Fibroblast of villous mesenchyme (primary cell): ENCODE measurements at regions not wholly inside any gene's neighbourhood (a gene's known extent, or its start where the extent isn't known, plus 50 kb on each side); places are given as distances from the start of the nearest gene placed in this dataset.

ENCODE experiments used
- DNase-seq: peaks from one replicate; pipeline ENCODE4 v3.0.0-alpha.2; 2010; ENCODE audit warnings: low read depth
- H3K4me3 ChIP-seq: 2 replicates; pipeline ENCODE4 v1.5.1; 2011; ENCODE audit warnings: low read depth, mild to moderate bottlenecking, low read length
- CTCF ChIP-seq: IDR thresholded peaks from 2 replicates; pipeline ENCODE4 v1.5.1; 2012; ENCODE audit warnings: low read depth, mild to moderate bottlenecking, low read length; ENCODE audit not compliant: insufficient read depth

- no peak for DNase-seq
- no peak overlapping the region for H3K4me3 ChIP-seq
- TF ChIP-seq CTCF, result no peak
Observed at GRCh38 chr2:134098321-134098720, 155.6 kb upstream of the MGAT5 start.

GRCh38 chr2:134099273-134099672 lies 154.6 kb upstream of the MGAT5 start:
- DNase-seq, result no peak
- no peak for TF ChIP-seq CTCF
- no peak overlapping the region for H3K4me3 ChIP-seq

- no peak for TF ChIP-seq CTCF
- no peak for DNase-seq
Observed at GRCh38 chr2:134103196-134103595, 150.7 kb upstream of the MGAT5 start.

GRCh38 chr2:134104754-134105153 lies 149.1 kb upstream of the MGAT5 start:
- no peak overlapping the region for H3K4me3 ChIP-seq
- TF ChIP-seq CTCF, result no peak
- no peak for DNase-seq

More at GRCh38 chr2:134103196-134103595, 150.7 kb upstream of the MGAT5 start:
- no peak overlapping the region for H3K4me3 ChIP-seq

- H3K4me3 ChIP-seq, result no peak overlapping the region
- DNase-seq, result no peak
- no peak for TF ChIP-seq CTCF
Observed at GRCh38 chr2:134107402-134107801, 146.5 kb upstream of the MGAT5 start.

- no peak overlapping the region for H3K4me3 ChIP-seq
- no peak for TF ChIP-seq CTCF
- no peak for DNase-seq
Observed at GRCh38 chr2:134108113-134108512, 145.8 kb upstream of the MGAT5 start.

GRCh38 chr2:134109246-134109645 lies 144.6 kb upstream of the MGAT5 start:
- no peak for DNase-seq
- H3K4me3 ChIP-seq, result no peak overlapping the region
- no peak for TF ChIP-seq CTCF
